ENCODE measurements at regions not wholly inside any gene's neighbourhood (a gene's known extent, or its start where the extent isn't known, plus 50 kb on each side); places are given as distances from the start of the nearest gene placed in this dataset.

- H3K27me3 ChIP-seq, result peaks cover 0 to 54% of the 10 kb centered on the region in 2 donors
Measured at GRCh38 chr6:27096834-27097511, 150.5 kb upstream of the PRSS16 start.

GRCh38 chr6:27098956-27099355 lies 148.5 kb upstream of the PRSS16 start:
- no peak overlapping the region for H3K4me3 ChIP-seq
- WGBS, 2 donors, result 96% methylated on average over 19 of the region's 19 CpGs

More at GRCh38 chr6:27096834-27097511, 150.5 kb upstream of the PRSS16 start:
- Histone ChIP-seq H3K36me3 (no peaks in the 10 kb centered on the region), H3K4me3 (peak overlapping the region in 3 of 4 donors; percentile 34 to 49 (median 37)), H3K4me1 (peaks cover 0 to 9% (median 0%) of the 10 kb centered on the region in 4 donors), H3K27ac (no peak overlapping the region), H3K9me3 (no peaks in the 10 kb centered on the region)
- no peak for TF ChIP-seq EP300 (IDR thresholded peaks at IDR 0.05)
- no peak for TF ChIP-seq CTCF (IDR thresholded peaks at IDR 0.05)
- no peak for TF ChIP-seq POLR2A (IDR thresholded peaks at IDR 0.05)
- 2% methylated on average over 39 to 45 of the region's 45 CpGs for WGBS, 2 donors
- DNase-seq (ENCODE audit: low spot score in 2 of 2), result no peak

GRCh38 chr6:27100921-27101320 lies 146.6 kb upstream of the PRSS16 start:
- DNase-seq (ENCODE audit: low spot score in 2 of 2), result no peak
- TF ChIP-seq CTCF (IDR thresholded peaks at IDR 0.05) (no peak), EP300 (IDR thresholded peaks at IDR 0.05) (no peak), POLR2A (IDR thresholded peaks at IDR 0.05) (no peak)
- no peaks in the 10 kb centered on the region for H3K9me3 ChIP-seq

More at GRCh38 chr6:27098956-27099355, 148.5 kb upstream of the PRSS16 start:
- no peak for TF ChIP-seq CTCF (IDR thresholded peaks at IDR 0.05)
- no peak overlapping the region for H3K27ac ChIP-seq
- H3K4me1 ChIP-seq, result peaks cover 0 to 9% (median 0%) of the 10 kb centered on the region in 4 donors
- DNase-seq (ENCODE audit: low spot score in 2 of 2), result no peak
- peaks cover 0 to 38% of the 10 kb centered on the region in 2 donors for H3K27me3 ChIP-seq
- no peaks in the 10 kb centered on the region for H3K36me3 ChIP-seq
- H3K9me3 ChIP-seq, result no peaks in the 10 kb centered on the region

GRCh38 chr6:27101824-27102223 lies 145.7 kb upstream of the PRSS16 start:
- Histone ChIP-seq H3K4me3 (no peak overlapping the region), H3K36me3 (no peaks in the 10 kb centered on the region), H3K4me1 (peaks cover 0 to 4% (median 0%) of the 10 kb centered on the region in 4 donors), H3K27me3 (peaks cover 0 to 12% of the 10 kb centered on the region in 2 donors), H3K27ac (no peak overlapping the region), H3K9me3 (no peaks in the 10 kb centered on the region)
- 44 to 58% methylated on average over 3 of the region's 3 CpGs for WGBS, 2 donors
- TF ChIP-seq CTCF (IDR thresholded peaks at IDR 0.05), result no peak
- DNase-seq (ENCODE audit: low spot score in 2 of 2), result no peak

More at GRCh38 chr6:27100921-27101320, 146.6 kb upstream of the PRSS16 start:
- H3K27me3 ChIP-seq, result peaks cover 0 to 21% of the 10 kb centered on the region in 2 donors
- 62 to 89% methylated on average over 1 to 2 of the region's 3 CpGs for WGBS, 2 donors
- H3K4me1 ChIP-seq, result peaks cover 0 to 9% (median 0%) of the 10 kb centered on the region in 4 donors
- H3K4me3 ChIP-seq, result no peak overlapping the region
- no peak overlapping the region for H3K27ac ChIP-seq
- H3K36me3 ChIP-seq, result no peaks in the 10 kb centered on the region

GRCh38 chr6:27106382-27106781 lies 141.1 kb upstream of the PRSS16 start:
- no peak for DNase-seq (ENCODE audit: low spot score in 2 of 2)
- Histone ChIP-seq H3K4me3 (no peak overlapping the region), H3K27ac (no peak overlapping the region), H3K36me3 (no peaks in the 10 kb centered on the region), H3K9me3 (no peaks in the 10 kb centered on the region), H3K4me1 (no peaks in the 10 kb centered on the region), H3K27me3 (no peaks in the 10 kb centered on the region)
- TF ChIP-seq POLR2A (IDR thresholded peaks at IDR 0.05) (no peak), CTCF (IDR thresholded peaks at IDR 0.05) (no peak), EP300 (IDR thresholded peaks at IDR 0.05) (no peak)
- 80 to 87% methylated on average over 3 of the region's 3 CpGs for WGBS, 2 donors

Measured in tibial nerve (tissue), 4 donors.